NCI-H2107 treated with DMSO at 0.1 percent for 48 hours (cell line): ENCODE measurements at regions not wholly inside any gene's neighbourhood (a gene's known extent, or its start where the extent isn't known, plus 50 kb on each side); places are given as distances from the start of the nearest gene placed in this dataset.

ENCODE experiments used
- DNase-seq: peaks from one replicate; lab custom pipeline; 2025; ENCODE audit not compliant: unreplicated experiment; lab: John Stamatoyannopoulos, UW

DNA sequence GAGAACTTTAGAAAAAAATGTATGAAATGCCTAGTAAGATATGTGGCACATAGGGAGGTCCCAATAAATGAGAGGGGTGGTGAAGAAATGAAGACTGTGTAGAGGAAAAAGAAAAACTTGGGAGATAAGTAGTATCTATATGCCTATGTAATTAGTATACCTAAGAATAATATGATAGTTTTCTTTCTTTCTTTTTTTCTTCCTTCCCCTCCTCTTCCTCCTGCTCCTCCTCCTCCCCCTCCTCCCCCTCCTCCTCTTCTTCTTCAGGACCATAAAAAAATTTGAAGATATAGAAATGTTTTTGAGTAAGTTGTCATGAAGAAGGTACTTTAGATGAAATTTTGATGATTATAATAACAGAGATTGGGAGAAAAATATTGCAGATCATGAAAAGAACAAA lies 857.4 kb downstream of the MAT2B start:
- no peak for DNase-seq

DNA sequence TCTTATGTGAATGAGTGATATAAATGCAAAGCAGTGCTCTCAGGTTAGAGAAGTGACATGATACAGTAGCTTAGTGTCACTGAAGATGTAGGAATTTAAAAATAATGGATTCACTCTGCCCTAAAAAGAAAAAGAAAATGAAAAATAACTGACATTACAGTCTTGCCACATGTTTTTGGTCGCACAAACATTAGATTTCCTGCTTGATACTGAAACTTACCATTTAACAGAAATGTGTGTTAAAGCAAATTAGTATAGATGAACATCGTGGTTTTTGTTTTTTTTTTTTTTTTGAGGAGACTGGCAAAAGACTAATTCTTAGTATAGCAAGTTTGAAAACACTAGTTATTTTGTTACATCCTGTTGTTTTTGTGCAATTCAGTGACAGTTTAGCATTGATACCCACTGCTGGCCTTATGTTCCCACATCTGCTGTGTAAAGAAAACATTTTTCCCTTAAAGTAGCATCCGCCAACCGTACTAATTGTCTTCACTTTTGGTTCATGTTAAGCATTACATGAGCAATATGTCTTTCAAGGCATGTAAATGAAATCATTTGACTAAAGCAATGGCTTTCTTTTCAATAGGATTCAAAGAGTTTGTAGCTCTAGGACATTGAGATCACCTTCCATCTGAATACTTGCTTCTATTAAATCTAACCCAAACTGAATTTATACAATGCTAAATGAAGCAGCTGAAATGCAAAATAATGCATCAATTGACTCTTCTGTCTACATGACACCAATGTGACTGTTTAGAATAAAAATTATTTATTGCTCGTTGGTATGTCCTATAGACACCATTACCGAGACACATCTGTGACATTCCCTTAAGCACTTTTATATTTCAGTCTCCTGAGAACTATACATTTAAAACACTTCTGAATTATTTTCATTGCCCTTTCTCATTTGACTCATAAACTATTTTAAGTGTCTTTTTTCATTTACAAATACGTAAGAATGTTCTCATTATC lies 859.1 kb downstream of the MAT2B start:
- DNase-seq, result no peak

DNA sequence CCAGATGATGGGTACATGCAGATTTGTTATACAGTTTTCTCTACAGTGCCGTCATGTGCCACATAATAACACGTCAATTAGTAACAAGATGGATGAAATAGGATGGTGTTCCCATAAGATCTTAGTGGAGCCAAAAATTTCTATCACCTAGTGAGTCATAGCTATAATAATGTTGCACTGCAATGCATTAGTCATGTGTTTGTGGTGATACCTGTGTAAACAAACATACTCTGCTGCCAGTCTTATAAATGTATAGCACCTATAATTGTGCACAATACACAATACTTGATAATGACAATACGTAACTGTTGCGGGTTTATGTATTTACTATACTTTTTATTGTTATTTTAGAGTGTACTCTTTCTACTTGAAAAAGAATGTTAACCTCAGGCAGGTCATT lies 865.4 kb downstream of the MAT2B start:
- no peak for DNase-seq

DNA sequence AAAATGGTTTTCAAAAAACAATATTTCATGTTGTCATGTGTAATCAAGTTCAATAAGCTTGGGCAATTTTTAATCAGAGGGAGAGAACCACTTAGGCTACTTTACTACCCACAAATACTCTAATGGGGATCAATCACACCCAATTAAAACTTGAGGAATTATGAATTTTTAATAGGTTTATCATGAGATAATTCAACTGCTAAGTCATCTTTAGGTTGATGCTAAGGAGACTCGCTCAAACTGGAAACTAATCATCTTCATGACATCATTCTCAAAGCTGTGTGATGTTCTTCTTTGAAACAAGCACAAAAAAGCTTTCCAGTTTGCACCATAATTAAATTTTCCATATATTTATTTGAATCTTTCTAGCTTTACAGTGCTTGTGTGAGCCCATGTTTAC lies 867.5 kb downstream of the MAT2B start:
- no peak for DNase-seq

DNA sequence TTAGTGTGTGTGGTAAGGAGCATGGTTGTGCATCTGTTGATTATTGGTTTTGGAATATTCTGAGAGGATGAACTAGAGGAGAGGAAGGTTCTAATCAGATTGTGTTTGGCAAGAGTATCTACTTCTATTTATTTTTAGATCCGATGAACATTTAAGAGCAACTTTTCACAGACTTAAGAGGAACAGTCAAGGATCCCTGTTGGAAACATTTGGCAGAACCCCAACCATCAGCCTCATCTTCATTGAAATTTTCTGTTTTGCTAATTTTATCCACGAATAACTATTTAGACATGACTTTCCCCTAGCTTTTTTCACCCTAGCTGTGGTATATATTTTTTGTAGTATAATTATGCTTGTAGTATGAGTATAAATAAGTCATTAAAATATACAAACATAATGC lies 868.5 kb downstream of the MAT2B start:
- DNase-seq, result no peak

DNA sequence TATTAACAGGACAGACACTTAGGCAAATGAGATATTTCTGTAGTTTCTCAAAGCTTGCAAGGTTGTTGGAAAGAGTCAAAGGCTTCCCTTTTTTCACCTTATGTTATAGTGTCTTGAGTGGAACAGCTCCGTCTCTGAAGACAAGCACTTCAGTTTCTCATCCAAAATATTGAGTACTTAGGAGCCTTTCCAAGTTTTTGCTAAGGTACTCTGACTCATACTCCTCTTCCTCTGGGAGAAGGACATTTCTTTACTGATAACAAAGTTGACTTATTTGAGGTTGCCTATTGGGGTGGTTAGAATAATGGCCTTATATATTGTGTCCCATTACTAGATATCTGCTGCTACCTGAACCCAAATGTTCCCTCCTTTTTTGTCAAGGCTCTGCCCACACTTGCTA lies 869.6 kb downstream of the MAT2B start:
- DNase-seq, result no peak

DNA sequence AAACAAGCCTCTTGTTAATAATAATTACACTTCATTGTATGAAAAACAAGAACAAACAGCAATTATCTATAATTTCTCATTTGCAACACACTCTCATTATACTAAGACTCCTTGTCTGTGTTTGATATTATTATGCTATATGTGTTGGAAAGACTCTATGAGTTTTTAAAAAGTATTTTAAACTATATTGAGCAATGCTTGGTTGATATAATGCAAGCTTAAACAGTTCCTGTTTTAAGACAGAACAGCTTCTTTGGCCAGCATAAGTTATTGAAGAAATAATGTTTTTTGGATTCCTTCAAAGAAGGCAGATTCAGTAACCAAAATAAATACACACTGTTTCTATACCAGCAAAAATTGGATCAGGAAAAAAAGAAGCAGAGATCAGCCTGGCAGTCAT lies 871.4 kb downstream of the MAT2B start:
- DNase-seq, result no peak

DNA sequence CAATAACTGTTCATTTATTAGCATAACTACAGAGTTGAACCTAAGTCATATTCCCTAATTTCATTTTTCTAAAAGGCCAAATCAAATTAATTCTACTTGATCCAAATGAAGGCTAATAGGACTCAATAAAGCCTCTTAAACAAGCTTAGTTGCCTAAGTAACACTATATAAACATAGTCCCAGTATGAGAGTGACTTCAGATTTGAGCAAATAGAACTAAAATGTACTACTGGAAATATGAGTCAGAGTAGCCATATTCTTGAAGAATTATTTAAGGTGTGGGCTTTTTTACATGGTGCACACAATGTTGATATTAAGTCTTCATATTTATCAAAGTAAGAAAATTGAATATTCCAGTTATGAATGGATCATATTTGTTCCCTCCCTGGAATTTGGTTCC lies 872.3 kb downstream of the MAT2B start:
- no peak for DNase-seq

DNA sequence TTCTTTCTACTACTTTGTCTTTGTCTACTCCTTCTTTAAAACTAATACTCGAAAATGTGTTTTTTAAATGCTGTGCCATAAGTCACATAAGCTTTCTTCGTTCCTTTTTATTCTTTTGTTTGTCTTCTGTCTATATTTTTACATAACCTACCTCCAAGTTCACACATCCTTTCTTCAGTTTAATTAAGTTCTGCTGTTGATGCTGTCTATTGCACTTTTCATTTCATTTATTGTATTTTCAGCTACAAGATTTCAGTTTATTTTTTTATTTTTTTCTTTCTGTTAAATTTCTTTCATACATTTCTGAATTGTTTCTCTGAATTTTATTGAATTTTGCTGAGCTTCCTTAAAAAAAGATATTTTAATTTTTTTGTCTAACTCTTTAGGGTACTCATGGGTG lies 878.2 kb downstream of the MAT2B start:
- DNase-seq, result no peak

DNA sequence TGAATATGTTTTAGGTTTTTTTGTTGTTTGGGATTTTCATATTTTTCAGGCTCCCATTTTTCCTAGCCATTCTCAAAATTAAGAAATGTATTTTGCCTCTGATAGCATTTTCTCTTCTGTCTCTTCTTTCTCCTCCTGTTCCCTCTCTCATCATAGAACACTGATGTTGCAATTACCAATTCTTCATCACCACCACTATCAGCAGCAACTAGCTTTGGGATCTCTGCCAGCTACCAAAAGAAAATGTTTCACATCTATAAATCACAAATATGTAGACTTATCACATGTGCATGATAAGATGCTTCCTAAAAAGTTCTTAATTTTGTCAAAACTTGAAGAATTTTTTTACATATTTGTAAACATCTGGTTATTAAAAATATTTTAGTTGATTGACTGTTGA lies 887.1 kb downstream of the MAT2B start:
- no peak for DNase-seq

DNA sequence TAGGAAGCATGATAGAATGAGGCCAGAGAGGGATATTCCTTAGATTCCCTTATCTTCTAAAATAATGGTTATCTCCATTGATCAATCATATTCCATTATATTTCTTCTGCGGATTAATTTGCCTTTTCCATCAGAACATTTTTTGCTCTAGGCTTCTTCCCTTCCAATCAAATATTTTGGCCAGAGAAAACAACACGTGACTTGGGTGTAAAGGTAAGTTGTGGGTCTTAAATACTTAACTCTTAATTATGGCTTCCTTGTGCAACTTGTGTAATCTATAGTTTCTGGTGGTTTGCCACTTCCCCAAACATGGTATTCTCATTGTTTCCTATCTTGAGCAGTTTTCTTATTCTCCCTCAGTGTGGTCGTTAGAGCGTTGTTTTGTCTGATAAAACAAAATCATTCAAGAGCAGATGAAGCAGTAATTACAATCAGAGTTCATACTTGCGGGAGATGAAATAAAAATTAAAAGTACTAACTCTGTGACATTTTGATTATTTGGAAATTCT lies 889.3 kb downstream of the MAT2B start:
- no peak for DNase-seq

DNA sequence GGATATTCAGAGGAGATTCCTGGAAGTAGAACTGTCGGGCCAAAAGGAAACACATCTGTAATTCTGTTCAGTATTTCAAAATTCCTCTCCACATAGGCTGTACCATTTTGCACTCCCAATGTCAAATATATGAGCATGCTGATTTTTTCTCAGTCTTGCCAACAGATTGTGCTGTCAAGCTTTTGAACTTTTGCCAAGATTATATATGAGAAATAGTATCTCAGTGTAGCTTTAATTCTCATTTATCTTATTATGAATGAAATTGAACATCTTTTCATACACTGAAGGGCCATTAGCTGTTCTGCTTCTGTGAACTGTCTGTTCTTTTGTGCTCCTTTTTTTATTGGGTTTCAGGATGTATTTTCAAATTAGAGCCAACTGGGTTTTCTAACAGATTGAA lies 907.1 kb downstream of the MAT2B start:
- DNase-seq, result no peak

DNA sequence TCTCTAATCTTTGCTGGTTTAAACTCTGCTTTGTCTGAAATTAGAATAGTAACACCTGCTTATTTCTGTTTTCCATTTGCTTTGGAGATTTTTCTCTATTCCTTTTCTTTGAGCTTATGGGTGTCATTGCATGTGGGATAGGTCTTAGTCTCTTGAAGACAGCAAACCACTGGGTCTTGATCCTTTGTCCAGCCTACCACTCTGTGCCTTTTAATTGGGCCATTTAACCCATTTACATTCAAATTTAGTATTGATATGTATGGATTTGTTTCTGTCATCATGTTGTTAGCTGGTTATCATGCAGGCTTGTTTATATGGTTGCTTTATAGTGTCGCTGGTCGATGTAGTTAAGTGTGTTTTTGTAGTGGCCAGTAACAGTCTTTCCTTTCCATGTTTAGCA lies 914.7 kb downstream of the MAT2B start:
- DNase-seq, result no peak

DNA sequence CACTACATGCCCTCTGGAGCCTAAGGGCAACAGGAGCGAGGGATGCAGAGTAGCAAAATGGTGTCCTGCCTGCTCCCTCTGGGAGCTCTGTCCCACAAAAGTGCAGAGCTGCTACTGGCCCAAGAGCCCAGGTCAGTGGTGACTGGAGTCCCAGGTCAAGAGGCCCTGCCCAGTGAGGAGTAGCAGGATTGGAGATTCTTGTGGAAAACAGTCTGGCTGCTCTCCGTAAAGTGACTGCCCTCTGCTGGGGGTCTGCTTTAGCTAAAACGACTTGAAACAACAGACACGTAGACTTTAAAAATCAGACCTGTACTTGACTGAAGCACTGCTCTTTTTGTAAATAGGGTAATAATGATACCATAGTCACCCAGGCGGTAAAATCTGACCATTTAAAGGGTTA lies 917.0 kb downstream of the MAT2B start:
- DNase-seq, result no peak

DNA sequence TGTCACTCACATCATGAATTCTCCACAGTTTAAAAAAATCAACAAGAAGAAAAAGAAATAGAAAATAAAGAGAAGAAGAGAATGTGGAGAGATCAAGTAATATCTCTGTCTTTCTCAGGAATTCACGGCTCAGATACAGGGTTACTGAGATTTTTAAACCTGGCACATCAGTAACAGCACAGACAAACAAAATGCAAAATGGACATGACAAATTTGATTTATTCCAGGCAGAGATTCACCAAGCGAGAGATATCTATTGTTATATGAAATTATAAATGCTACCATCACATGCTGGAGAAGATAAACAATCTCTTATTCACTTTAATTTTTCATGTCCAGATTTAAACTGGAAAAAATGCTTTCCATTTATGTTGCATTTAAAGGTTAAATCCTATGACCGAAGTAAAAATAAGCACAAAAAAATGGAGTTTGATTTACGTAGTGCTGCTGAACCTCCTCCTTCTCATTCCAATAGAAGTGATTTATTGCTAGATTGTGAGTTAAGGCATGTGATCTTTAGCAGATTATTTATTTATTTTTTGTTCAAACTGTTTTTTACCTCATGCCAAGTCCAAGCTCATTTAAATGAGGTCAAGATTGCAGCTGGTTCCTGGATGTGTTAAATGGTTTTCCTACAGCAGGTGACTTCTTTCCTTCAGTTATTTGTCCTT lies 926.4 kb downstream of the MAT2B start:
- no peak for DNase-seq

DNA sequence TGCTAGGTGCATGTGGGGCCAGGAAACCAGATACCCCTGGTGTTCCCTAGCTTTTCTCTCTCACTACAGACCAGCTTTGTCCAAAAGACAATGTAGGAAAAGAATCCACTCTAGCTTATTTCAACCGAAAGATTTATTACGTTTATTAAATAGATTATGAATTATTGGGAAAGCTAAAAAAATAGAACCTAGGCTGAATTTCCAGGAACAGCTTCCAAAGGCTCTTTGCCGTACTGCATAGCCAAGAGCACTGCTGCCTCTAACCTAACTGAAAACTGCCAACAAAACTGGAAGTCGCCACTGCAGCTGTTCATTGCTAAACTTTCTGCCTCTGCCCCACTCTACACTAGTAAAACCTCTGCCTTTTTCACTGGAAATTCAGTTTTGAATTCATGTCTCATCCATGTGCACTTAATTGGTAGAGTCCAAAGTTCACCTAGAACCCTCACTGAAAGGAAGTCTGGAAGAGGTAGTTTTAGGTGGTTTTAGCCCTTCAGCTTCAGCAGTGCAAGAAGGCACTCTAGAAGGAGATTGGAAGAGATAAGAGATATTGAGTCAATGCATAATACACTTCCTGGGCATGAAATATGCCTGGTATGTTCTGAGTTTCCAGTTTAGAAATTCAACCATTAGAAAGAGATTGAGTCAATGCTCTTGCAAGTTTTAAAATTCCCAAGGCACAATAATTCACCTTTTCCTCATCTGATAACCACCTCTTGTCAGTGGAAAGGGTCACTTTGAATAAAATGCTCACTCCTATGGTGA lies 927.9 kb downstream of the MAT2B start:
- no peak for DNase-seq

DNA sequence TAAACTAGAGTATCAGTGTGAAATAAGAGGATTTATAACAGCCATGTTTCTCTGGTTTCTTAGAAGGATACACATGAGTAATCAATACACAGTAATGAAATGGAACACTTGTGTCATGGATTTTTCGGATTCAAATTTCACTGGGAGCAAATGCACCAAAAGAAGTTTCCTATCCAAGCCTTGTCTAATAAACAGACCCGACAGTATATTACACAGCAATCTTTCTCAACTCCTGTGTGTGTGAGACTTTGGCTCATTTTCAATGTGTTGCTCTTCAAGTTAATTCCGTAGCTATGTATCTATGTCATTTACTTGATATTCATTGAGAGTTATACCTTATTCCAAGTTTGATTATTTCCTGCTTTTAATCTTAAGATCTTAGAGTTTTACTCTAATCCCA lies 930.2 kb downstream of the MAT2B start:
- no peak for DNase-seq

DNA sequence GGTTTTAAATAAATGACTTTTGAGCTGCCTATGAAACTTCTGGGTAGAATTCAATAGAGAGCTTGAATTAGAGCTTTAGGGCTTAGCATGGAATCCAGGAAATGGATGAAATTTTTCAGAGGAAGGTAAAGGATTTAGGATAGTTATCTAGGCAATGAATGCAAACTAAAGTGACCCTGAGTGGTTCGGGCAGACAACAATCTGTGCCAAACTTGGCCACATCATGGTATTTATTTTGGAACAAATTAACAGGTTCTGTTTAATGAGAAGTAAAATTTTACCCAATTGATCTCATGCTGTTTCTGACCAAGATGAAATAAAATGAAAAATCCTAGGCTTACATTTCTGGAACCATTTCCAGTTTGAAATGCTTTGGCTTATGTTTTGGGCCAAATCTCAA lies 934.4 kb downstream of the MAT2B start:
- no peak for DNase-seq

DNA sequence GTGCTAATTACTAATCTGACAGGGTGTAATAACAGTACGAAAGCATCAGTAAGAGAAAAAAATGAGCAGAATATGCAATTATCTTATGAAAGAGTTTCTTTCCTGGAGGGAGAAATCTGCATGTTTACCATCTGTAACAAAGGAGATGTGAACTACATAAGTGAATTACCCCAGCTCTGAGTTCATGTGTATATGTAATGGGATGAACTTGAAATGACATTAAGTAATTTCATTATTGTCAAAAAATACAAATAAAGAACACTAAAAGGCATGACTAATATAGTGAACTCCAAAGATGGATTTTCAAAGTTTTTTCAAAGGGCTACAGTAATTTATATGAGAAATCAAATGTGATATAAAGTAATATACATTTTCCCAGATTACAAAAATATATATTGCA lies 944.0 kb downstream of the MAT2B start:
- no peak for DNase-seq

DNA sequence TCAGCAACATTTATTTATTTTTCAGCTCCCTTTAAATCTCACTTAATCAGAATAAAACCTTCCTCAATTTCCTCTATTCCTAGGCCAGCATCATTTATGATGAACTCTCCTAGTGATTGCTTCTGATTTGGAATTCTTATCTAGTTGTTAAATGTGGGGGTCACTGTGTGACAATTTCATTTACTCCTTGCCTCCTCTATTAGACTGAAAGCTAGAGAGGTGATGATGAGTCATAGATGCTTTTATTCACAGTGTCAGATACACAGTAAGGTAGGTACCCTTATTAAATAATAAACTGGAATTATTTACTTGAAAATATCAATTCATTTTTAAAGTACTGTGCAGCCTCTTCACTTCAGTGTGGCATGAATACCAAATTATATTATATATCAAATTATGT lies 960.6 kb downstream of the MAT2B start:
- no peak for DNase-seq

DNA sequence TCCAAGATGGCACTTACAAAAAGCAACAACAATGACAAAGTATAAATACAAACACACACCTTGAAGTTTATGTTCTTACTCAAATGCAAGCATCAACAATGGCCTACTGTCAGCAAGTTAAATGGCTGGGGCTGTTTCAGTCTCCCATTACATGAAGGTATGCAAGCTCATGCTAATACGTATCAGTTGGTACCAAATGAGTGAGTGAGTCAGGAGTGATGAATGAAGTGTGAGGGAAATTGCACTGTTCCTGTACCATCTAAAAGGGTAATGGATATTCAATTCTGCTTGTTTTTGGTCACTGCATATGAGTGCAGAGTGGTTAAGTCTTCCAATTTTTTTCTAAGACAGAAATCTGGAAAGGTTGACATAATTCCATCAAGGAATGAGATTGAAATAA lies 964.9 kb downstream of the MAT2B start:
- DNase-seq, result no peak

DNA sequence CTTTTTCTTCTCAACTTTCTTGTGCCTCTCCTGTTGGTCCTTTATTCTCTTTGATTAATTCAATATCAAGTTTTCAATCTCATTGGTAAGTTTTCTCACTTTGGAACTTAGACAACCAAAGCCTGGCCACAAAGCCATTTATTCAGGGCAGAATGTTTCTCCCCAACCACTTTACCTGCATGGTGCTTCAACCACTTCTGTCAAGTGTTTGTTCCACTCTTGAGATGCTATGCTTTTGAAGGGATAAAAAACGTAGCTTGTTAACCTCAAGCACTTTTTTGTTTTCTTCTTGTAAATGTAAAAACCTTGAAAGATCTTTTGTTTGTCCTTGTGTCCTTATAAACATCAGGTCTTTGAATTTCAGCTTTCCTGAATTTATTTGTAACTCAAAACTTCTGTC lies 966.7 kb downstream of the MAT2B start:
- no peak for DNase-seq
